OCI-LY3 (cell line): ENCODE measurements at regions not wholly inside any gene's neighbourhood (a gene's known extent, or its start where the extent isn't known, plus 50 kb on each side); places are given as distances from the start of the nearest gene placed in this dataset.
"Not testable (repeated sequence)": the region's sequence is repeated elsewhere in the genome, so short reads cannot be mapped to it uniquely, and the experiment has no call there.

Source experiments
- EZH2phosphoT487 ChIP-seq: fragments of 200-600 bp; shearing (Covaris generic); IDR thresholded peaks from 2 replicates; pipeline ENCODE4 v1.6.1; 2018; ENCODE audit warnings: antibody characterized with exemption, mixed run types, low read depth
- TF ChIP-seq, protein P1 (sequence below): fragments of 200-600, 300-600 bp; sonication (generic); IDR thresholded peaks from 2 replicates; pipeline ENCODE4 v1.5.1; 2014; ENCODE audit warnings: antibody characterized with exemption, low read length, low read depth

GRCh38 chrX:30149206-30149605 lies 66.2 kb upstream of the MAGEB2 start:
- TF ChIP-seq EZH2phosphoT487, result not testable (repeated sequence)
- TF ChIP-seq, protein P1, sequence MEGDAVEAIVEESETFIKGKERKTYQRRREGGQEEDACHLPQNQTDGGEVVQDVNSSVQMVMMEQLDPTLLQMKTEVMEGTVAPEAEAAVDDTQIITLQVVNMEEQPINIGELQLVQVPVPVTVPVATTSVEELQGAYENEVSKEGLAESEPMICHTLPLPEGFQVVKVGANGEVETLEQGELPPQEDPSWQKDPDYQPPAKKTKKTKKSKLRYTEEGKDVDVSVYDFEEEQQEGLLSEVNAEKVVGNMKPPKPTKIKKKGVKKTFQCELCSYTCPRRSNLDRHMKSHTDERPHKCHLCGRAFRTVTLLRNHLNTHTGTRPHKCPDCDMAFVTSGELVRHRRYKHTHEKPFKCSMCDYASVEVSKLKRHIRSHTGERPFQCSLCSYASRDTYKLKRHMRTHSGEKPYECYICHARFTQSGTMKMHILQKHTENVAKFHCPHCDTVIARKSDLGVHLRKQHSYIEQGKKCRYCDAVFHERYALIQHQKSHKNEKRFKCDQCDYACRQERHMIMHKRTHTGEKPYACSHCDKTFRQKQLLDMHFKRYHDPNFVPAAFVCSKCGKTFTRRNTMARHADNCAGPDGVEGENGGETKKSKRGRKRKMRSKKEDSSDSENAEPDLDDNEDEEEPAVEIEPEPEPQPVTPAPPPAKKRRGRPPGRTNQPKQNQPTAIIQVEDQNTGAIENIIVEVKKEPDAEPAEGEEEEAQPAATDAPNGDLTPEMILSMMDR, result not testable (repeated sequence)
